GM21515 (cell line): ENCODE measurements at regions not wholly inside any gene's neighbourhood (a gene's known extent, or its start where the extent isn't known, plus 50 kb on each side); places are given as distances from the start of the nearest gene placed in this dataset.

Experiments used
- ATAC-seq: cut with Tn5 transposase; IDR thresholded peaks from one replicate; pipeline ENCODE4 v1.9.1; 2021; ENCODE audit not compliant: unreplicated experiment

- no peak for ATAC-seq
These were observed 564.8 kb downstream of the MED13L start for GRCh38 chr12:115712676-115713075.

GRCh38 chr12:115710104-115710564 is 567.4 kb downstream of the MED13L start:
- ATAC-seq, result no peak

- no peak for ATAC-seq
These were observed 567.9 kb downstream of the MED13L start for GRCh38 chr12:115709540-115710011.

GRCh38 chr12:115708801-115709200 is 568.7 kb downstream of the MED13L start:
- no peak for ATAC-seq

- ATAC-seq, result no peak
These were observed 576.5 kb downstream of the MED13L start for GRCh38 chr12:115700896-115701465.

- ATAC-seq, result no peak
These were observed 577.4 kb downstream of the MED13L start for GRCh38 chr12:115700081-115700480.

GRCh38 chr12:115698257-115698656 is 579.2 kb downstream of the MED13L start:
- no peak for ATAC-seq

- ATAC-seq, result no peak
These were observed 580.2 kb downstream of the MED13L start for GRCh38 chr12:115697340-115697739.

GRCh38 chr12:115694564-115694963 is 582.9 kb downstream of the MED13L start:
- ATAC-seq, result no peak

- ATAC-seq, result no peak
These were observed 583.5 kb downstream of the MED13L start for GRCh38 chr12:115693970-115694369.

GRCh38 chr12:115691123-115691522 is 586.4 kb downstream of the MED13L start:
- no peak for ATAC-seq

- ATAC-seq, result no peak
These were observed 590.4 kb downstream of the MED13L start for GRCh38 chr12:115687094-115687493.

GRCh38 chr12:115683240-115683780 is 594.2 kb downstream of the MED13L start:
- ATAC-seq, result no peak

GRCh38 chr12:115680967-115681366 is 596.5 kb downstream of the MED13L start:
- ATAC-seq, result no peak

- no peak for ATAC-seq
These were observed 604.9 kb downstream of the MED13L start for GRCh38 chr12:115672506-115673080.

- ATAC-seq, result no peak
These were observed 605.4 kb downstream of the MED13L start for GRCh38 chr12:115672086-115672485.

- no peak for ATAC-seq
These were observed 606.6 kb downstream of the MED13L start for GRCh38 chr12:115670869-115671268.

GRCh38 chr12:115667116-115667515 is 610.4 kb downstream of the MED13L start:
- ATAC-seq, result no peak

GRCh38 chr12:115666168-115666567 is 611.3 kb downstream of the MED13L start:
- no peak for ATAC-seq

GRCh38 chr12:115661112-115661511 is 616.4 kb downstream of the MED13L start:
- no peak for ATAC-seq

- ATAC-seq, result no peak
These were observed 617.2 kb downstream of the MED13L start for GRCh38 chr12:115660211-115660805.

GRCh38 chr12:115659422-115659821 is 618.1 kb downstream of the MED13L start:
- no peak for ATAC-seq
